Brain pericyte (primary cell): ENCODE measurements at regions not wholly inside any gene's neighbourhood (a gene's known extent, or its start where the extent isn't known, plus 50 kb on each side); places are given as distances from the start of the nearest gene placed in this dataset.
"Not testable (repeated sequence)": the region's sequence is repeated elsewhere in the genome, so short reads cannot be mapped to it uniquely, and the experiment has no call there.

Experiments used
- DNase-seq: peaks from one replicate; pipeline ENCODE4 v3.0.0-alpha.2; 2012; ENCODE audit warnings: low read depth, low spot score

- DNase-seq: no peak
These were observed 65.3 kb upstream of the PTGDR start for GRCh38 chr14:52202151-52202550.

GRCh38 chr14:52190337-52190931, 77.1 kb upstream of the PTGDR start:
- DNase-seq: no peak

GRCh38 chr14:52189325-52189724, 78.2 kb upstream of the PTGDR start:
- no peak for DNase-seq

GRCh38 chr14:52188381-52188780, 79.1 kb upstream of the PTGDR start:
- DNase-seq: no peak

- DNase-seq: no peak
These were observed 82.3 kb upstream of the PTGDR start for GRCh38 chr14:52185178-52185577.

- no peak for DNase-seq
These were observed 84.6 kb upstream of the PTGDR start for GRCh38 chr14:52182853-52183252.

- DNase-seq: no peak
These were observed 88.2 kb upstream of the PTGDR start for GRCh38 chr14:52179141-52179790.

GRCh38 chr14:52175982-52176502, 91.5 kb upstream of the PTGDR start:
- no peak for DNase-seq

GRCh38 chr14:52171932-52172331, 95.6 kb upstream of the PTGDR start:
- DNase-seq: not testable (repeated sequence)

GRCh38 chr14:52166822-52167221, 98.0 kb upstream of the NID2 start:
- DNase-seq: no peak

- no peak for DNase-seq
These were observed 86.9 kb upstream of the NID2 start for GRCh38 chr14:52155651-52156213.

GRCh38 chr14:52154992-52155650, 86.3 kb upstream of the NID2 start:
- DNase-seq: no peak

GRCh38 chr14:52153939-52154338, 85.1 kb upstream of the NID2 start:
- no peak for DNase-seq

- DNase-seq: no peak
These were observed 81.3 kb upstream of the NID2 start for GRCh38 chr14:52150162-52150561.

- DNase-seq: no peak
These were observed 79.5 kb upstream of the NID2 start for GRCh38 chr14:52148371-52148770.

- DNase-seq: no peak
These were observed 77.6 kb upstream of the NID2 start for GRCh38 chr14:52146504-52146903.

GRCh38 chr14:52144099-52144498, 75.2 kb upstream of the NID2 start:
- DNase-seq: not testable (repeated sequence)

- no peak for DNase-seq
These were observed 73.6 kb upstream of the NID2 start for GRCh38 chr14:52142504-52142903.

- DNase-seq: peak; percentile 71
These were observed 62.9 kb upstream of the NID2 start for GRCh38 chr14:52131640-52132320.

- no peak for DNase-seq
These were observed 60.9 kb upstream of the NID2 start for GRCh38 chr14:52129721-52130120.

- no peak for DNase-seq
These were observed 57.0 kb upstream of the NID2 start for GRCh38 chr14:52125885-52126284.
